ENCODE measurements at regions not wholly inside any gene's neighbourhood (a gene's known extent, or its start where the extent isn't known, plus 50 kb on each side); places are given as distances from the start of the nearest gene placed in this dataset.

DNA sequence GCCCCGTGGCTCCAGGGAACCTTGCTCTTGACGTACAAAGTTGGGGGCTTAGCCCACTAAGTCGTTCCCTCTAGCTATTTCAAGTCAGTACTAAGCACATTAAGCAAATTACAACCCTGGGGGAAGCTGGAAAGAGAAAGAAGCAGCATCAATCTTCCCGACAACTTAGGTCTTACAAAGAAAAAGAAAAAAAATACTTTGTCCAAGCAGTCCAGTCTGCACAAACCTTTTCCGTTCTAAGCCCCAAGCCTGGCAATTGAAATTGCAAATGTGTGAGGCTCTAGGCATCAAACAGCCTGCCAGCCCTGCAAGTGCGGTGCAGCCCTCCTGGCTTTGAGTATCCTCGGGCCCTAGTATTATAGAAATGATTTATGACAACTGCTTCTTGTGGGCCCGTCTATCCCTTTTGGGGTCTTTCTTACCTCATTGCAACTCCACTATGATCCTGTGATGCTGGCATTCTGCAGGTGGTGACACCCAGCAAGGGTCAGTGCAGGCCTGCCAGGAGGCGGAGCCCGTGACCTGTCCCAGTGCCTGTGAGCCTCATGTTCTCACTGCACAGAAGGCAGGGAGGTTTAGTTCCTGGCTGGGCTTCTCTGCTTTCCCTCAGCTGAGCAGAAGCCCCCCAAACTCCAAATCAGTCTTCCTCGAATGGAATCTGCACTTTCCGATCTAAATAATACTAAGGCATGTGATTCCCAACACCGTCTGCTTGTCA lies 232.3 kb upstream of the IRX2 start:
- H4K91ac ChIP-seq (replicated peaks; ENCODE audit: insufficient read length, low read length): no peak overlapping the region
- H3K4me3 ChIP-seq (ENCODE audit: extremely low read depth in 1 of 4, insufficient read depth in 2 of 4, low read depth in 3 of 4, low read length in 4 of 4): no peak overlapping the region
- POLR2A ChIA-PET (ENCODE audit: partially characterized antibody): no interaction called here
- no peaks in the 10 kb centered on the region for H3K4me1 ChIP-seq (replicated peaks in 1 of 4; ENCODE audit: control insufficient read depth in 3 of 4, insufficient read depth in 4 of 4, low read length in 3 of 4)
- H3K23ac ChIP-seq (ENCODE audit: insufficient read length): no peak overlapping the region
- FAIRE-seq (no peak), DNase-seq (ENCODE audit: low read depth in 1 of 2, low spot score in 2 of 2) (no peak)
- no peak overlapping the region for H3K9ac ChIP-seq (replicated peaks in 1 of 4; ENCODE audit: extremely low read depth in 1 of 4, low read depth in 3 of 4, low read length in 3 of 4)
- H3K18ac ChIP-seq (ENCODE audit: extremely low read depth, low read length): no peak overlapping the region
- no peaks in the 10 kb centered on the region for H4K20me1 ChIP-seq (replicated peaks in 1 of 2; ENCODE audit: control insufficient read depth in 1 of 2, insufficient read depth in 2 of 2, low read length in 2 of 2)
- H3K9me3 ChIP-seq (ENCODE audit: insufficient read depth in 2 of 2, low read depth in 1 of 2, low read length in 1 of 2): no peaks in the 10 kb centered on the region
- no peak overlapping the region for H2BK5ac ChIP-seq (ENCODE audit: low read depth, low read length)
- no peaks in the 10 kb centered on the region for H3K79me2 ChIP-seq (ENCODE audit: control insufficient read depth in 1 of 2, insufficient read depth in 2 of 2, low read length in 2 of 2)
- H3K79me1 ChIP-seq (ENCODE audit: low read depth, low read length): no peaks in the 10 kb centered on the region
- no peak overlapping the region for H2AFZ ChIP-seq (ENCODE audit: low read length)
- no peak overlapping the region for H3K56ac ChIP-seq (replicated peaks; ENCODE audit: insufficient read length, low read depth, low read length)
- H3K4me2 ChIP-seq (ENCODE audit: insufficient read depth in 1 of 2, low read depth in 2 of 2, low read length in 2 of 2): no peak overlapping the region
- no peak overlapping the region for H2BK12ac ChIP-seq (ENCODE audit: low read depth, low read length)
- H3K36me3 ChIP-seq (ENCODE audit: control insufficient read depth in 2 of 4, insufficient read depth in 4 of 4, low read length in 3 of 4): no peaks in the 10 kb centered on the region
- H2BK20ac ChIP-seq (ENCODE audit: low read length): no peak overlapping the region
- H2AK5ac ChIP-seq (ENCODE audit: low read depth, low read length): no peak overlapping the region
- no peaks in the 10 kb centered on the region for H3K27me3 ChIP-seq (replicated peaks in 1 of 4; ENCODE audit: control insufficient read depth in 3 of 4, extremely low read depth in 1 of 4, insufficient read depth in 3 of 4, low read length in 3 of 4)
- no peak overlapping the region for H4K5ac ChIP-seq (ENCODE audit: insufficient read length, low read depth, low read length)
- TF ChIP-seq NANOG (IDR thresholded peaks at IDR 0.05; ENCODE audit: insufficient read depth, low read depth, low read length, poor library complexity, severe bottlenecking): no peak
- no peak for TF ChIP-seq ZNF274 (IDR thresholded peaks at IDR 0.05; ENCODE audit: borderline replicate concordance, extremely low read depth, low read length)
- no peak for TF ChIP-seq SIN3A (conservative IDR thresholded peaks at IDR 0.05 in 1 of 2, IDR thresholded peaks at IDR 0.05 in 1 of 2; ENCODE audit: low read depth in 1 of 2, low read length in 2 of 2)
- no peak for TF ChIP-seq POU5F1 (IDR thresholded peaks at IDR 0.05; ENCODE audit: low read depth, low read length)
- TF ChIP-seq KDM4A (IDR thresholded peaks at IDR 0.05; ENCODE audit: low read depth, low read length, severe bottlenecking): no peak
- no peak for TF ChIP-seq CHD2 (IDR thresholded peaks at IDR 0.05; ENCODE audit: low read length)
- TF ChIP-seq RFX5 (IDR thresholded peaks at IDR 0.05; ENCODE audit: borderline replicate concordance, low read depth, low read length): no peak
- no peak overlapping the region for H3K14ac ChIP-seq (ENCODE audit: insufficient read length)
- H2BK120ac ChIP-seq (replicated peaks; ENCODE audit: low read depth, low read length): no peak overlapping the region
- 90% methylated on average over 13 of the region's 13 CpGs; no CpG with 5 or more reads in 1 of the 2 experiments for WGBS, 2 experiments (ENCODE audit: extremely low coverage in 1 of 2, insufficient coverage in 1 of 2, insufficient read length in 1 of 2, insufficient replicate concordance in 2 of 2, low coverage in 1 of 2, low lambda C conversion rate in 2 of 2, missing lambda C conversion rate in 1 of 2)
- no peaks in the 10 kb centered on the region for H3K23me2 ChIP-seq (ENCODE audit: low read depth, low read length)
- H3K27ac ChIP-seq (ENCODE audit: low read depth, low read length): no peak overlapping the region
- no peak overlapping the region for H3K4ac ChIP-seq (replicated peaks; ENCODE audit: insufficient read length, low read depth, low read length)
- H4K8ac ChIP-seq (ENCODE audit: extremely low read depth, insufficient read depth, low read length): no peak overlapping the region; the same call in 1 of the 2 replicates
- CTCF ChIA-PET (ENCODE audit: partially characterized antibody): no interaction called here
- no peak overlapping the region for H2BK15ac ChIP-seq (ENCODE audit: low read length)
